SK-N-SH treated with all-trans-retinoic acid at 6 μM for 48 hours (cell line): ENCODE measurements at regions not wholly inside any gene's neighbourhood (a gene's known extent, or its start where the extent isn't known, plus 50 kb on each side); places are given as distances from the start of the nearest gene placed in this dataset.

ENCODE experiments used
- ARNTL ChIP-seq: fragments of 450-650 bp; formaldehyde crosslinking; IDR thresholded peaks from 2 replicates; pipeline ENCODE4 v1.5.0; 2020; ENCODE audit warnings: low read depth, mild to moderate bottlenecking, moderate library complexity, borderline replicate concordance
- OSR1 ChIP-seq: fragments of 250-450 bp; sonication (Bioruptor Pico); IDR thresholded peaks from 2 replicates; pipeline ENCODE4 v1.8.0; 2022; ENCODE audit warnings: moderate library complexity, mild to moderate bottlenecking, inconsistent platforms
- PATZ1 ChIP-seq: fragments of 250-450 bp; sonication (Bioruptor Pico); IDR thresholded peaks from 2 replicates; pipeline ENCODE4 v1.8.0; 2020; ENCODE audit warnings: mild to moderate bottlenecking, moderate library complexity, borderline replicate concordance
- POU6F1 ChIP-seq: fragments of 250-450 bp; sonication (Bioruptor Pico); IDR thresholded peaks from 2 replicates; pipeline ENCODE4 v1.8.0; 2021; ENCODE audit warnings: low read depth, mild to moderate bottlenecking, moderate library complexity, borderline replicate concordance
- PPARA ChIP-seq: fragments of 250-450 bp; sonication (Bioruptor Pico); IDR thresholded peaks from 2 replicates; pipeline ENCODE4 v1.5.0; 2020; ENCODE audit warnings: mild to moderate bottlenecking, borderline replicate concordance
- ZC3H10 ChIP-seq: fragments of 250-450 bp; sonication (Bioruptor Pico); IDR thresholded peaks from 2 replicates; pipeline ENCODE4 v1.5.1; 2021; ENCODE audit warnings: mild to moderate bottlenecking, moderate library complexity
- ZNF8 ChIP-seq: fragments of 450-650 bp; formaldehyde crosslinking; IDR thresholded peaks from 2 replicates; pipeline ENCODE4 v1.5.0; 2020; ENCODE audit warnings: mild to moderate bottlenecking, moderate library complexity
- TF ChIP-seq, protein P1 (sequence below): fragments of 250-450 bp; sonication (Bioruptor Pico); IDR thresholded peaks from 2 replicates; pipeline ENCODE4 v1.5.1; 2021; ENCODE audit warnings: mild to moderate bottlenecking, moderate library complexity
- TF ChIP-seq, protein P2 (sequence below): fragments of 250-450 bp; sonication (Bioruptor Pico); IDR thresholded peaks from 2 replicates; pipeline ENCODE4 v1.5.0; 2020; ENCODE audit warnings: mild to moderate bottlenecking, moderate library complexity

- TF ChIP-seq ARNTL (CRISPR knock-in tag) (no peak), OSR1 (CRISPR knock-in tag) (no peak), PPARA (CRISPR knock-in tag) (no peak), ZC3H10 (CRISPR knock-in tag) (no peak), ZNF8 (no peak), PATZ1 (CRISPR knock-in tag) (no peak), POU6F1 (no peak)
- TF ChIP-seq, protein P1, sequence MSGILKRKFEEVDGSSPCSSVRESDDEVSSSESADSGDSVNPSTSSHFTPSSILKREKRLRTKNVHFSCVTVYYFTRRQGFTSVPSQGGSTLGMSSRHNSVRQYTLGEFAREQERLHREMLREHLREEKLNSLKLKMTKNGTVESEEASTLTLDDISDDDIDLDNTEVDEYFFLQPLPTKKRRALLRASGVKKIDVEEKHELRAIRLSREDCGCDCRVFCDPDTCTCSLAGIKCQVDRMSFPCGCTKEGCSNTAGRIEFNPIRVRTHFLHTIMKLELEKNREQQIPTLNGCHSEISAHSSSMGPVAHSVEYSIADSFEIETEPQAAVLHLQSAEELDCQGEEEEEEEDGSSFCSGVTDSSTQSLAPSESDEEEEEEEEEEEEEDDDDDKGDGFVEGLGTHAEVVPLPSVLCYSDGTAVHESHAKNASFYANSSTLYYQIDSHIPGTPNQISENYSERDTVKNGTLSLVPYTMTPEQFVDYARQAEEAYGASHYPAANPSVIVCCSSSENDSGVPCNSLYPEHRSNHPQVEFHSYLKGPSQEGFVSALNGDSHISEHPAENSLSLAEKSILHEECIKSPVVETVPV = no peak
- TF ChIP-seq, protein P2, sequence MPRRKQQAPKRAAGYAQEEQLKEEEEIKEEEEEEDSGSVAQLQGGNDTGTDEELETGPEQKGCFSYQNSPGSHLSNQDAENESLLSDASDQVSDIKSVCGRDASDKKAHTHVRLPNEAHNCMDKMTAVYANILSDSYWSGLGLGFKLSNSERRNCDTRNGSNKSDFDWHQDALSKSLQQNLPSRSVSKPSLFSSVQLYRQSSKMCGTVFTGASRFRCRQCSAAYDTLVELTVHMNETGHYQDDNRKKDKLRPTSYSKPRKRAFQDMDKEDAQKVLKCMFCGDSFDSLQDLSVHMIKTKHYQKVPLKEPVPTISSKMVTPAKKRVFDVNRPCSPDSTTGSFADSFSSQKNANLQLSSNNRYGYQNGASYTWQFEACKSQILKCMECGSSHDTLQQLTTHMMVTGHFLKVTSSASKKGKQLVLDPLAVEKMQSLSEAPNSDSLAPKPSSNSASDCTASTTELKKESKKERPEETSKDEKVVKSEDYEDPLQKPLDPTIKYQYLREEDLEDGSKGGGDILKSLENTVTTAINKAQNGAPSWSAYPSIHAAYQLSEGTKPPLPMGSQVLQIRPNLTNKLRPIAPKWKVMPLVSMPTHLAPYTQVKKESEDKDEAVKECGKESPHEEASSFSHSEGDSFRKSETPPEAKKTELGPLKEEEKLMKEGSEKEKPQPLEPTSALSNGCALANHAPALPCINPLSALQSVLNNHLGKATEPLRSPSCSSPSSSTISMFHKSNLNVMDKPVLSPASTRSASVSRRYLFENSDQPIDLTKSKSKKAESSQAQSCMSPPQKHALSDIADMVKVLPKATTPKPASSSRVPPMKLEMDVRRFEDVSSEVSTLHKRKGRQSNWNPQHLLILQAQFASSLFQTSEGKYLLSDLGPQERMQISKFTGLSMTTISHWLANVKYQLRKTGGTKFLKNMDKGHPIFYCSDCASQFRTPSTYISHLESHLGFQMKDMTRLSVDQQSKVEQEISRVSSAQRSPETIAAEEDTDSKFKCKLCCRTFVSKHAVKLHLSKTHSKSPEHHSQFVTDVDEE = no peak
Measured at GRCh38 chr1:164226977-164227376, 332.0 kb upstream of the PBX1 start.
